ENCODE measurements at regions not wholly inside any gene's neighbourhood (a gene's known extent, or its start where the extent isn't known, plus 50 kb on each side); places are given as distances from the start of the nearest gene placed in this dataset.
"Not testable (repeated sequence)": the region's sequence is repeated elsewhere in the genome, so short reads cannot be mapped to it uniquely, and the experiment has no call there.

DNA sequence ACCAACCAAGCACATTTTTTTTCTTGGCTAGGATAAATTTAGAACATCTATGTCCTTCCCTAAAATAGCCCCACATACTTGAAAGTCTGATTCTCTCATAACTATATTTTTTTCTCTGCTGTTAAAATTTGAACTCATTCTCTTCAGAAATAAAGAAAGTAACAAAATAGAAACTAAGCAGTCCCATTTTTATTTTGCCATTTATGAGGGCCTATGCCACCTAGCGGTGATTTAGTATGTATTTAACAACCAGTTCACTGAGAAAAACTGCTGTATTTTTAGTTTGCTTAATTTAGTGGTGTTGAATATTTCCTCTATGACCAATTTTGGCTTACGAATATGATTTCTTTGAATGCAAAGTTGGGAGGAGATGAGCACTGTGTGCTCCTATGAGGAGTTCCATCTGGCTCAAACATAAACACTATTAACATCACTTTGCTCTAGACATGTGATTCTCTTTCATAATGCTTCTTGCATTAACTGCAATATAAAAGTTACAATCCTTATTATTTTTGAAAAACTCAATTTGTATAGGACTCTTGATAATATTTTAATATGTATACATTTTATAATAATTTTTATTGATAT is 116.6 kb downstream of the SYT15B start:
- not testable (repeated sequence) for H2BK20ac ChIP-seq (ENCODE audit: low read depth, low read length, poor library complexity, severe bottlenecking); H3K18ac ChIP-seq (ENCODE audit: insufficient read length, low read depth, low read length); H3K79me2 ChIP-seq (ENCODE audit: insufficient read depth, low read length); H3K4me1 Mint-ChIP-seq; H4K5ac ChIP-seq (ENCODE audit: insufficient read length, low read depth, low read length); H3K9ac ChIP-seq (ENCODE audit: extremely low read depth, insufficient read length, low read length); H4K20me1 ChIP-seq (ENCODE audit: control insufficient read depth, insufficient read depth, insufficient read length); H3K27ac ChIP-seq (ENCODE audit: insufficient read length, low read depth, low read length); H2BK12ac ChIP-seq (ENCODE audit: insufficient read length, low read depth, low read length); H3K79me1 ChIP-seq (ENCODE audit: insufficient read depth, low read depth, low read length, poor library complexity, severe bottlenecking); H3K36me3 Mint-ChIP-seq (ENCODE audit: insufficient read depth in 1 of 3, low read depth in 3 of 3); H3K9me3 ChIP-seq (ENCODE audit: control insufficient read depth, low read depth, low read length); H3K9me3 Mint-ChIP-seq; H3K4me1 ChIP-seq (ENCODE audit: insufficient read depth, low read length); H3K14ac ChIP-seq (ENCODE audit: insufficient read depth, low read length); H2BK120ac ChIP-seq (ENCODE audit: low read depth, low read length, poor library complexity, severe bottlenecking); H4K91ac ChIP-seq (ENCODE audit: insufficient read length, low read depth, low read length); H4K8ac ChIP-seq (replicated peaks; ENCODE audit: insufficient read length, low read depth, low read length); H3K23ac ChIP-seq (ENCODE audit: insufficient read length, low read depth, low read length); H3K23me2 ChIP-seq (ENCODE audit: insufficient read length, low read depth, low read length, poor library complexity, severe bottlenecking); H3K56ac ChIP-seq (ENCODE audit: insufficient read length, low read depth, low read length); DNase-seq; H2BK15ac ChIP-seq (ENCODE audit: low read depth, low read length); H3K27me3 Mint-ChIP-seq (ENCODE audit: low read depth); H3K4me2 ChIP-seq (ENCODE audit: insufficient read depth, insufficient read length, low read length); H3T11ph ChIP-seq (ENCODE audit: low read length); H3K4me3 Mint-ChIP-seq; H3K27ac Mint-ChIP-seq; H2AFZ ChIP-seq (ENCODE audit: low read length); H3K27me3 ChIP-seq (ENCODE audit: insufficient read depth, low read length); H2BK5ac ChIP-seq (ENCODE audit: insufficient read length, low read length); H2AK5ac ChIP-seq (ENCODE audit: insufficient read length, low read length); H3K4ac ChIP-seq (ENCODE audit: low read depth, low read length)
- TF ChIP-seq, protein P1, sequence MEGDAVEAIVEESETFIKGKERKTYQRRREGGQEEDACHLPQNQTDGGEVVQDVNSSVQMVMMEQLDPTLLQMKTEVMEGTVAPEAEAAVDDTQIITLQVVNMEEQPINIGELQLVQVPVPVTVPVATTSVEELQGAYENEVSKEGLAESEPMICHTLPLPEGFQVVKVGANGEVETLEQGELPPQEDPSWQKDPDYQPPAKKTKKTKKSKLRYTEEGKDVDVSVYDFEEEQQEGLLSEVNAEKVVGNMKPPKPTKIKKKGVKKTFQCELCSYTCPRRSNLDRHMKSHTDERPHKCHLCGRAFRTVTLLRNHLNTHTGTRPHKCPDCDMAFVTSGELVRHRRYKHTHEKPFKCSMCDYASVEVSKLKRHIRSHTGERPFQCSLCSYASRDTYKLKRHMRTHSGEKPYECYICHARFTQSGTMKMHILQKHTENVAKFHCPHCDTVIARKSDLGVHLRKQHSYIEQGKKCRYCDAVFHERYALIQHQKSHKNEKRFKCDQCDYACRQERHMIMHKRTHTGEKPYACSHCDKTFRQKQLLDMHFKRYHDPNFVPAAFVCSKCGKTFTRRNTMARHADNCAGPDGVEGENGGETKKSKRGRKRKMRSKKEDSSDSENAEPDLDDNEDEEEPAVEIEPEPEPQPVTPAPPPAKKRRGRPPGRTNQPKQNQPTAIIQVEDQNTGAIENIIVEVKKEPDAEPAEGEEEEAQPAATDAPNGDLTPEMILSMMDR (conservative IDR thresholded peaks at IDR 0.05) = peak; percentile 61; the same call in 2 of the 3 replicates
- no CpG with 5 or more reads among the region's 2 CpGs for WGBS (ENCODE audit: extremely low coverage, insufficient read length, low lambda C conversion rate)

DNA sequence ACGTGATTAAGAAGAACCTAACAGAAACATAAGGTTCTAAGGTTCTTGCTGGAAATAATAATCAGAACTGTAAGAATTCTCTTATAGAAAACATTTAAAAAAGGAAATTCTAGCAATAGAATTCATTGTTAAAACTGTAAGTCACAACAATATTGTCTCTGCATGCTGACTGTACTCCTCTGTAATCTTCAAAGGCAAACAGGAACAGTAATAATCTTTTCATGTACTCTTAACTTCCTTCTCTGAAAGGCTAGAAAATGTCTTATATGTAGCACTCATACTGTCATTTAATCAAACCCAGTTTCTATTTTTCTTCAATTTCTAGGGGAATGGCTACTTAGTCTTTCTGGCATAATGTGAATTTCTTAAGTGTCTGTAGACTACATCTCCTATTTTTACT is 103.5 kb upstream of the AGAP9 start:
- H3K9ac ChIP-seq (ENCODE audit: extremely low read depth, insufficient read length, low read length); H3K9me3 Mint-ChIP-seq; H3K14ac ChIP-seq (ENCODE audit: insufficient read depth, low read length); H3K23ac ChIP-seq (ENCODE audit: insufficient read length, low read depth, low read length); H3K4me2 ChIP-seq (ENCODE audit: insufficient read depth, insufficient read length, low read length); H3K23me2 ChIP-seq (ENCODE audit: insufficient read length, low read depth, low read length, poor library complexity, severe bottlenecking); H3K27me3 ChIP-seq (ENCODE audit: insufficient read depth, low read length); H3K56ac ChIP-seq (ENCODE audit: insufficient read length, low read depth, low read length); H4K91ac ChIP-seq (ENCODE audit: insufficient read length, low read depth, low read length); H3K18ac ChIP-seq (ENCODE audit: insufficient read length, low read depth, low read length); H3T11ph ChIP-seq (ENCODE audit: low read length); H4K8ac ChIP-seq (replicated peaks; ENCODE audit: insufficient read length, low read depth, low read length); H2BK5ac ChIP-seq (ENCODE audit: insufficient read length, low read length); H3K4me1 ChIP-seq (ENCODE audit: insufficient read depth, low read length); H2AFZ ChIP-seq (ENCODE audit: low read length); H3K27ac ChIP-seq (ENCODE audit: insufficient read length, low read depth, low read length); H4K20me1 ChIP-seq (ENCODE audit: control insufficient read depth, insufficient read depth, insufficient read length); H3K4me3 Mint-ChIP-seq; H3K27me3 Mint-ChIP-seq (ENCODE audit: low read depth); H2AK5ac ChIP-seq (ENCODE audit: insufficient read length, low read length); H3K79me2 ChIP-seq (ENCODE audit: insufficient read depth, low read length); H2BK15ac ChIP-seq (ENCODE audit: low read depth, low read length); H3K4me1 Mint-ChIP-seq; H4K5ac ChIP-seq (ENCODE audit: insufficient read length, low read depth, low read length); H3K4ac ChIP-seq (ENCODE audit: low read depth, low read length); H3K9me3 ChIP-seq (ENCODE audit: control insufficient read depth, low read depth, low read length); H3K79me1 ChIP-seq (ENCODE audit: insufficient read depth, low read depth, low read length, poor library complexity, severe bottlenecking); H2BK12ac ChIP-seq (ENCODE audit: insufficient read length, low read depth, low read length); H3K27ac Mint-ChIP-seq; H3K36me3 Mint-ChIP-seq (ENCODE audit: insufficient read depth in 1 of 3, low read depth in 3 of 3); H2BK120ac ChIP-seq (ENCODE audit: low read depth, low read length, poor library complexity, severe bottlenecking); H2BK20ac ChIP-seq (ENCODE audit: low read depth, low read length, poor library complexity, severe bottlenecking); DNase-seq: not testable (repeated sequence)
- WGBS (ENCODE audit: extremely low coverage, insufficient read length, low lambda C conversion rate) = no CpG with 5 or more reads among the region's 1 CpG

All from H9 (cell line).